ENCODE measurements at regions not wholly inside any gene's neighbourhood (a gene's known extent, or its start where the extent isn't known, plus 50 kb on each side); places are given as distances from the start of the nearest gene placed in this dataset.
"Not testable (repeated sequence)": the region's sequence is repeated elsewhere in the genome, so short reads cannot be mapped to it uniquely, and the experiment has no call there.

DNA sequence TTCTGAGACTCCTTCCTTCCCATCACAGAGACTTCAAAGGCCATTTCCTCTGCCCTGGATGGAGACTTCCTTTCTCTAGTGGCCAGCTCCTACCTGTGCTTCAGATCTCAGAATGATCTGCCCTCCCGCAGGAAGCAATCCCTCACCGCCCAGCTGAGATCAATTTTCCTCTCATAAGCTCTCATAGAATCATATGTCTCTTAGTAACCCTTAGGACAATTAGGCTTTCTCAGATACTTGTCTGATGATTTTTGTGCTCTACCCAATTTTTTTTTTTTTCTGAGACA is 212.6 kb upstream of the PRSS58 start:
- TF ChIP-seq, protein P1, sequence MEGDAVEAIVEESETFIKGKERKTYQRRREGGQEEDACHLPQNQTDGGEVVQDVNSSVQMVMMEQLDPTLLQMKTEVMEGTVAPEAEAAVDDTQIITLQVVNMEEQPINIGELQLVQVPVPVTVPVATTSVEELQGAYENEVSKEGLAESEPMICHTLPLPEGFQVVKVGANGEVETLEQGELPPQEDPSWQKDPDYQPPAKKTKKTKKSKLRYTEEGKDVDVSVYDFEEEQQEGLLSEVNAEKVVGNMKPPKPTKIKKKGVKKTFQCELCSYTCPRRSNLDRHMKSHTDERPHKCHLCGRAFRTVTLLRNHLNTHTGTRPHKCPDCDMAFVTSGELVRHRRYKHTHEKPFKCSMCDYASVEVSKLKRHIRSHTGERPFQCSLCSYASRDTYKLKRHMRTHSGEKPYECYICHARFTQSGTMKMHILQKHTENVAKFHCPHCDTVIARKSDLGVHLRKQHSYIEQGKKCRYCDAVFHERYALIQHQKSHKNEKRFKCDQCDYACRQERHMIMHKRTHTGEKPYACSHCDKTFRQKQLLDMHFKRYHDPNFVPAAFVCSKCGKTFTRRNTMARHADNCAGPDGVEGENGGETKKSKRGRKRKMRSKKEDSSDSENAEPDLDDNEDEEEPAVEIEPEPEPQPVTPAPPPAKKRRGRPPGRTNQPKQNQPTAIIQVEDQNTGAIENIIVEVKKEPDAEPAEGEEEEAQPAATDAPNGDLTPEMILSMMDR (IDR thresholded peaks at IDR 0.05; ENCODE audit: control insufficient read depth, extremely low read depth, insufficient read depth): no peak
- no peak overlapping the region for H3K4me3 ChIP-seq (ENCODE audit: low read depth, low read length)
- DNase-seq (ENCODE audit: low read depth): no peak

DNA sequence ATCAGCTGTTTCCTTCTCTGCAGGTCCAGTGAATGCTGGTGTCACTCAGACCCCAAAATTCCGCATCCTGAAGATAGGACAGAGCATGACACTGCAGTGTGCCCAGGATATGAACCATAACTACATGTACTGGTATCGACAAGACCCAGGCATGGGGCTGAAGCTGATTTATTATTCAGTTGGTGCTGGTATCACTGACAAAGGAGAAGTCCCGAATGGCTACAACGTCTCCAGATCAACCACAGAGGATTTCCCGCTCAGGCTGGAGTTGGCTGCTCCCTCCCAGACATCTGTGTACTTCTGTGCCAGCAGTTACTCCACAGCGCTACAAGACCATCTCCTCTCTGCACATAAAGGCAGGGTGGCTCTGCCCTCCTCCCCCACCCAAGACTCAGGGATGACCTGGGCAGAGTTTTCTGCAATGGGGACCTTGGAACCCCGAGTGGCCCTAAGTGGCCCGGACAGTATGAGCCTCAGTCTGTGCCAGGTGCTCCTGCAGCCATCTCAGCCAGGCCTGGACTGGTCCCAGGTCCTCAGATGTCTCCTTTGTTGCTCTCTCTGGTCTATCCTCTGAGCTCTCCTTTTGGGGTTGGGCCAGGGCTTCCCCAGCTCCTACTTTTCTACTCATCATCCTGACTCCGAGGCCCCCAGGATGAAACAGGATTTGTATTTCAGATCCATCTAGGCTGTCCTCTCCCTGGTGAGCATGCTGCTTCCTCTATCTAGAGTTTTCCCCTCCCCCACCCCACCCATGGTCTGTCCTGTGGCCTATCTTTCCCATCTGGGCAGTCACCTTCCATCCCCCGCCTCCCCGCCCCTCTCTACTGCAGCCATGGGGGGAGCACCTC is 212.1 kb upstream of the PRSS58 start:
- H3K4me3 ChIP-seq (ENCODE audit: low read depth, low read length): no peak overlapping the region
- no peak for DNase-seq (ENCODE audit: low read depth)
- TF ChIP-seq, protein P1 (IDR thresholded peaks at IDR 0.05; ENCODE audit: control insufficient read depth, extremely low read depth, insufficient read depth): no peak

DNA sequence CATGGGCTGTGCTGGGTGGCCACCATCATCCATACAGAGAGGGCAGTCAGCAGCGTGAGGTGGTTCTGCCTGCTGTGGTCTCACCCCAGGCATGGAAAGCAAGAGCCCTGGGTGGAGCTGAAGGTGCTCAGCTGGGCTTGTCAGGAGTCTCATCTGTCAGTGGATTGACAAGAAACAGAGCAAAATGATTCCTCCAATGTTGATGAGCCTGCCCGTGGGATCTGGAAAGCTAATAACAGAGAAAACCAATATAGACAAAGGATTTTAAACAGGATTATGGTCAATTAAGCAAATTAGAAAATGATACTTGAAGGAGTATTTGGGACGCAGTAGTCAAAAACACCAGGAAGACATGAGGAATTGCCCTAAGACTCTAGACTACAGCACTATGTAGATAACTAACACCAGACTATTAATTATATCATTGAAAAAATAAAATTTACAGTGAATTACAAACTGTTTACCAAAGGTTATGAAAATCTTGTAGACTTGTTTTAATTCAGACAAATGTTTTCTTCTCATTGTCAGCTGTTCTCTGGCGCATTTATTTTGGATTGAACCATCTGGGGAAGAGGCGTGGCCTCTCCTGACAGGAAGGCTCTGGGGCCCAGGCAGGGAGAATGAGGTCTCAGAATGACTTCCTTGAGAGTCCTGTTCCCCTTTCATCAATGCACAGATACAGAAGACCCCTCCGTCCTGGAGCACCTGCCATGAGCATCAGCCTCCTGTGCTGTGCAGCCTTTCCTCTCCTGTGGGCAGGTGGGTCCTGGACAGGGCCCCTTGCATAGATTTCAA is 211.2 kb upstream of the PRSS58 start:
- no peak overlapping the region for H3K4me3 ChIP-seq (ENCODE audit: low read depth, low read length)
- no peak for DNase-seq (ENCODE audit: low read depth)
- TF ChIP-seq, protein P1 (IDR thresholded peaks at IDR 0.05; ENCODE audit: control insufficient read depth, extremely low read depth, insufficient read depth): no peak

DNA sequence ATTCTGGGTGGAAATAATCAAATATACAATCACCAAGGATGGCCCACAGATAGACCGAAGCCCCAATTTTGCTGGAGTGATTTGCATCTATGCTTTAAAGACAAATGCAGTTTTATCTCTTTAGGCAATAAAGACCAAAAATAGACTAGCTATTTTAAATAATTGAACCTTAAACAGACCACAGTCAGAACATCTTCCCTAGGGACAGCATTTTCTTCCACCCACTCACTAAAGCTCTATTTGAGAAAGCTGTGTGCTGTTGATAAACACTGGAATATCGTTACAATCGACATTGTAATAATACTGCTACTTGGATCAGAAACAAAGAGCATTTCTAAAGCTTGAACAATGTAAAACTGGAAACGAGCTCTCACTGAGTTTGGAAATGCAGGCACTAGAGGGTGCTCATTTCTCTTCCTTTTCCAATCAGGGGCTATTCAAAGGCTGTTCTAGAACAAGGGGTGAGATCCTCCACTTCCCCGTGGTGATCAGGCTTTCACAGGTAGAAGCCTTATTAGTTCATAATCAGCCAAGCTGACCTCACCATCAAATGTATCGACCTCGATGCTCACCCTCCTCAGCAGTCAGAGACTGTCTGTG is 209.3 kb upstream of the PRSS58 start:
- not testable (repeated sequence) for H3K4me3 ChIP-seq (ENCODE audit: low read depth, low read length); DNase-seq (ENCODE audit: low read depth)

DNA sequence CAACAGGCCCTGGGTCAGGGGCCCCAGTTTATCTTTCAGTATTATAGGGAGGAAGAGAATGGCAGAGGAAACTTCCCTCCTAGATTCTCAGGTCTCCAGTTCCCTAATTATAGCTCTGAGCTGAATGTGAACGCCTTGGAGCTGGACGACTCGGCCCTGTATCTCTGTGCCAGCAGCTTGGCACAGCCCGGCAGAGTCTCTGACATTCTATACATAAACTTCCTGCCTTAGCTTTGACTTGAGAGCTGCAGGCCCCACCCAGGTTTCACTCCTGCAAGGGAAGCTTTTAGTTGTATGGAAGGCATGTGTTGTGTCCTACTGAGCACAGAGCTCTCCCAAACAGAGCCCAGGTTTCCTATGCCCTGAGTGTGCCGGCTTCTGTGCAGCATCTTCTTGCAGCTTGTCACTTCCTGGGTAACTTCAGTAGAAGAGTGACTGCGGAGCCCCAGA is 205.6 kb upstream of the PRSS58 start:
- TF ChIP-seq, protein P1 (IDR thresholded peaks at IDR 0.05; ENCODE audit: control insufficient read depth, extremely low read depth, insufficient read depth): no peak
- no peak overlapping the region for H3K4me3 ChIP-seq (ENCODE audit: low read depth, low read length)
- DNase-seq (ENCODE audit: low read depth): no peak

DNA sequence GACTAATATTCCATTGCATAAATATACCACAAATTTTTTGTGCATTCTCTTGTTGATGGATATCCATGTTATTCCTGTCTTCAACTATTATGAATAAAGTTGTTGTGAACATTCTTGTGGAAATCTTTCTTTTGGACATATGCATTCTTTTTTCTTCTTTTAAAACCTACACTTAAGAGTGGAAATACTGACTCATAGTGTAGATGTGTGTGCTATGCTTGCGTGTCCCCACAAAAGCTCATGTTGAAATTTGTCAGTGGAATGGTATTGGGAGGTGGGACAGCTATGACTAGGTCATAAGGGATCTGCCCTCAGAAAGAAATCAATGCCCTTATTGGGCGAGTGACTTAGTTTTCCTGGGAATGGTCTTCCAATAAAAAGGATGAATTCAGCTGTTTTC is 203.6 kb upstream of the PRSS58 start:
- H3K4me3 ChIP-seq (ENCODE audit: low read depth, low read length): no peak overlapping the region
- DNase-seq (ENCODE audit: low read depth): no peak
- TF ChIP-seq, protein P1 (IDR thresholded peaks at IDR 0.05; ENCODE audit: control insufficient read depth, extremely low read depth, insufficient read depth): no peak

DNA sequence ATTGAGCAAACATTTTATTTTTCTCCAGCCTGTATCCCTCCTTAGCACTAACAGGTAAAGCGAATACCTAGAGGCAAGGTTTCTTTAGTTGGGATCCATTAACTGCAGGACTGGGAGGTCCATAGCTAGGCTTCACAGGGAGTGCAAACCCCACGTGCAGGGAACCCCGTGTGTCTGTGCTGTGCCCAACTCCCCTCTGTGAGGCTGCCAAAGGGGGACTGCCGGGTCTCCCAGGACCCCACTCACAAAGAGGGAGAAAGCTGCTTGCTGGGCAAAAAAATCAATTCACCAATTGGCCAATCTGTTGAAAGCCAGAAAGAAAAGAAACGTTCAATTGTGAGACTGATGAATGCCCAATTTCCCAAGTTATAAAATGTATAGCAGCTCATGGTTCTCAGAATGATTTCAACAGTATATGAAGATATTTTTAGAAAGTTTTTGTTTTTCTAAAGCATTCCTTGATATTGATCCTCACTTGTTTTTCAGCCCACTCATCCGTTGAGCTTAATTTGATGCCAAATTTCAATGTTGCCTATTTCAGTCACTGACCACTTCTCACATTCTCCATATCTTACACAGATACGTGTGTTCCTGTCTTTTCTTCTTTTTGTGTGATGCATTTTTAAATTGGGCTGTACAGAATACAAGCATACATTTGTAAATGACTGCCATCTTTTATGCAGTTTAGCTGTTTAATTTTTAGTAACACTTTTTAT is 202.7 kb upstream of the PRSS58 start:
- no peak overlapping the region for H3K4me3 ChIP-seq (ENCODE audit: low read depth, low read length)
- TF ChIP-seq, protein P1 (IDR thresholded peaks at IDR 0.05; ENCODE audit: control insufficient read depth, extremely low read depth, insufficient read depth): no peak
- no peak for DNase-seq (ENCODE audit: low read depth)
